ENCODE measurements at regions not wholly inside any gene's neighbourhood (a gene's known extent, or its start where the extent isn't known, plus 50 kb on each side); places are given as distances from the start of the nearest gene placed in this dataset.

- DNase-seq (ENCODE audit: low spot score): no peak
- Histone ChIP-seq H3K36me3 (ENCODE audit: insufficient read depth, low read length) (no peaks in the 10 kb centered on the region), H4K20me1 (ENCODE audit: insufficient read depth, low read length) (no peaks in the 10 kb centered on the region), H3K27ac (ENCODE audit: low read depth, low read length, poor library complexity, severe bottlenecking) (no peak overlapping the region), H3K4me1 (ENCODE audit: insufficient read depth, low read length, poor library complexity, severe bottlenecking) (no peaks in the 10 kb centered on the region), H3K4me2 (ENCODE audit: low read length) (no peak overlapping the region), H3K9me3 (ENCODE audit: low read length) (no peaks in the 10 kb centered on the region), H3K4me3 (ENCODE audit: low read depth, low read length, poor library complexity, severe bottlenecking) (no peak overlapping the region), H2AFZ (ENCODE audit: low read length) (no peak overlapping the region), H3K79me2 (ENCODE audit: insufficient read depth, low read depth, low read length) (no peaks in the 10 kb centered on the region), H3K9me2 (ENCODE audit: insufficient read depth, low read length) (no peaks in the 10 kb centered on the region)
- ChIA-PET POLR2A (no interaction called here), CTCF (ENCODE audit: unreplicated experiment) (no interaction called here)
- no peak for TF ChIP-seq EZH2phosphoT487 (IDR thresholded peaks at IDR 0.05; ENCODE audit: borderline replicate concordance, low read depth, low read length)
- TF ChIP-seq CTCF (conservative IDR thresholded peaks at IDR 0.05; ENCODE audit: low read length): no peak
- no TSS peak for BruUV-seq (replicated peaks)
- intact Hi-C loops (cut with micrococcal nuclease; ENCODE audit: unreplicated experiment): no loop called here
These were observed 424.8 kb downstream of the HRH4 start for GRCh38 chr18:24885276-24885675.

- no peak for DNase-seq (ENCODE audit: low spot score)
- Histone ChIP-seq H3K27ac (ENCODE audit: low read depth, low read length, poor library complexity, severe bottlenecking) (no peak overlapping the region), H3K4me2 (ENCODE audit: low read length) (no peak overlapping the region), H2AFZ (ENCODE audit: low read length) (no peak overlapping the region), H3K9me2 (ENCODE audit: insufficient read depth, low read length) (no peaks in the 10 kb centered on the region), H3K9me3 (ENCODE audit: low read length) (no peaks in the 10 kb centered on the region), H3K4me3 (ENCODE audit: low read depth, low read length, poor library complexity, severe bottlenecking) (no peak overlapping the region), H3K79me2 (ENCODE audit: insufficient read depth, low read depth, low read length) (no peaks in the 10 kb centered on the region), H4K20me1 (ENCODE audit: insufficient read depth, low read length) (no peaks in the 10 kb centered on the region), H3K36me3 (ENCODE audit: insufficient read depth, low read length) (no peaks in the 10 kb centered on the region), H3K4me1 (ENCODE audit: insufficient read depth, low read length, poor library complexity, severe bottlenecking) (no peaks in the 10 kb centered on the region)
- TF ChIP-seq EZH2phosphoT487 (IDR thresholded peaks at IDR 0.05; ENCODE audit: borderline replicate concordance, low read depth, low read length) (no peak), CTCF (conservative IDR thresholded peaks at IDR 0.05; ENCODE audit: low read length) (no peak)
- BruUV-seq (replicated peaks): no TSS peak
- ChIA-PET POLR2A (interaction anchor here (0.7 kb wide), 1 partner anchor 15 kb away, joined by 4 read pairs; no protein-coding TSS in a partner anchor), CTCF (ENCODE audit: unreplicated experiment) (no interaction called here)
- intact Hi-C loops (cut with micrococcal nuclease; ENCODE audit: unreplicated experiment): no loop called here
These were observed 434.4 kb downstream of the HRH4 start for GRCh38 chr18:24894880-24895279.

- intact Hi-C loops (cut with micrococcal nuclease; ENCODE audit: unreplicated experiment): no loop called here
- Histone ChIP-seq H3K4me1 (ENCODE audit: insufficient read depth, low read length, poor library complexity, severe bottlenecking) (no peaks in the 10 kb centered on the region), H4K20me1 (ENCODE audit: insufficient read depth, low read length) (no peaks in the 10 kb centered on the region), H3K4me3 (ENCODE audit: low read depth, low read length, poor library complexity, severe bottlenecking) (no peak overlapping the region), H3K4me2 (ENCODE audit: low read length) (no peak overlapping the region), H3K9me3 (ENCODE audit: low read length) (no peaks in the 10 kb centered on the region), H3K27ac (ENCODE audit: low read depth, low read length, poor library complexity, severe bottlenecking) (no peak overlapping the region), H3K9me2 (ENCODE audit: insufficient read depth, low read length) (no peaks in the 10 kb centered on the region), H3K79me2 (ENCODE audit: insufficient read depth, low read depth, low read length) (no peaks in the 10 kb centered on the region), H3K36me3 (ENCODE audit: insufficient read depth, low read length) (no peaks in the 10 kb centered on the region), H2AFZ (ENCODE audit: low read length) (no peak overlapping the region)
- TF ChIP-seq CTCF (conservative IDR thresholded peaks at IDR 0.05; ENCODE audit: low read length) (no peak), EZH2phosphoT487 (IDR thresholded peaks at IDR 0.05; ENCODE audit: borderline replicate concordance, low read depth, low read length) (no peak)
- BruUV-seq (replicated peaks): no TSS peak
- ChIA-PET CTCF (ENCODE audit: unreplicated experiment) (no interaction called here), POLR2A (interaction anchor here (0.6 kb wide), 1 partner anchor 268 kb away, joined by 3 read pairs; no protein-coding TSS in a partner anchor)
- DNase-seq (ENCODE audit: low spot score): no peak
These were observed 437.0 kb downstream of the HRH4 start for GRCh38 chr18:24897461-24897860.

Measured in OCI-LY7 (cell line).